HK-2 (cell line): ENCODE measurements at regions not wholly inside any gene's neighbourhood (a gene's known extent, or its start where the extent isn't known, plus 50 kb on each side); places are given as distances from the start of the nearest gene placed in this dataset.
"Not testable (repeated sequence)": the region's sequence is repeated elsewhere in the genome, so short reads cannot be mapped to it uniquely, and the experiment has no call there.

Experiments used
- DNase-seq: peaks from one replicate; pipeline ENCODE4 v3.0.0-alpha.2; 2018; ENCODE audit not compliant: unreplicated experiment

DNA sequence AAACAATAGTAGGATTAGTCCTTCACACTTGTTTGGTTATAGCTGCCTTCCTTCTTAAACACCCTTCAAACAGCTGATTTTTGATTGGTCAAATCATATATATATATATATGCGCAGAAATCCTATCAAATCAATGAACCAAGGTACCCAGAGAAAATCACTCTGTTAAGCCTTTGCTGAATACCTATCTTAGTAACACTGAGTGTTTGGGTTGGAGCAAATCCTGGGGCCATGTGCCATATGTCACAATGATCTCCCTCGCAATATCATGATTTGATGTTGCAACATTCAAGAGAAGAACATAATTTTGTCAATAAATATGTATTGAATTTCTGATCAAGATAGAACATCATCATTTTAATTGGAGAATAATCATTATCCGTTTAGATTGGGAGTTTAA is 795.6 kb downstream of the REEP3 start:
- no peak for DNase-seq

- DNase-seq = no peak
These were observed 799.2 kb downstream of the REEP3 start for GRCh38 chr10:64320448-64320847.

DNA sequence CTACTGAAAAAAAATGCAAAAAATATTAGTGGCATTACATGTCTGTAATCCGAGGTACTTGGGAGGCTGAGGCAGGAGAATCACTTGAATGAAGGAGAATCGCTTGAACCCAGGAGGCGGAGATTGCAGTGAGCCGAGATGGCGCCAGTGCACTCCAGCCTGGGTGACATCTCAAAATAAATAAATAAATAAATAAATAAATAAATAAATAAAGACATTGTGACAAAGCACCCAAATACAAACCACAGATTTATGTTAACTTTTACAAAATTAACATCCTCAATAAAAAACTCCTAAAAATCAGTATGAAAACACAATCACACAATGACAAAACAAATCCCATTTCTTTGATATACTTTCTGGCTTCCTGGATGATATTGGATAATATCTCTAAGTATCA is 808.3 kb downstream of the REEP3 start:
- DNase-seq = no peak

GRCh38 chr10:64332551-64332950 is 811.4 kb downstream of the REEP3 start:
- no peak for DNase-seq

DNA sequence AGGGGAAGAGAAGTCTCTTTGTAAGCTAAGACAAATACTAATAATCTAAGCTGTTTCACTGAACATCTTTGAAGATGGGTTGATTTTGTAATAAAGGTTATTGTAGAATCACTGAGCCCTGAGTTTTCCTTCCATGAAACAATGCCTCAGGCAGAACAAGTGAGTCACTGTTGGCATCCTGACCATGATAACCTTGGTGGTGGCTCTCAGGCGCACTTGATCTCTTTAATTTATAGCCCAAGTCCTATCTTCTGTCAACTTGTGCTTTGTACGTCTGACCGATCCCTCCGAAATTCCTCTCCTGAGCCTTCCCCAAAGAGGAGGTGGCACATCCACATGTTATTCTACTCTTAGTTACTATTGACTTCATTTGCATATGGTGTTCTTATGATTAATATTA is 812.9 kb downstream of the REEP3 start:
- DNase-seq = no peak

GRCh38 chr10:64344211-64344610 is 823.0 kb downstream of the REEP3 start:
- no peak for DNase-seq

DNA sequence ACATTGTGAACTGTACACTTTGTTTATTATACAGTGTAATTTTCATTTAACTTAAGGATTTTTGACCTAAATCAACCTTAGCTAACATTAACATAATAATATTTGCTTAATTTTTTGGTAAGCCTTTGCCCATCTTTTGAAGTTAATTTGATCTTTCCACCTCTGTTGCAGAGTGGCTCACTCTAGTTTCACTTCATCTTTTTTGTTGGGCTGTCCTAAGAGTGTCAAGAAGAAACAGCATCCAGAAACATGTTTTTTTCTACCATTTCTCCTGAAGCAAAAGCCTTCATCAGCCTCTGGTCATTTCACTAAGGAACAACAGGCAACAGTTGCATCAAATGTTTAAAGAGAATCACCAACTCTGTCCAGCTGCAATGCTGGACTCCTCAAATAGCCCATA is 824.7 kb downstream of the REEP3 start:
- no peak for DNase-seq

DNA sequence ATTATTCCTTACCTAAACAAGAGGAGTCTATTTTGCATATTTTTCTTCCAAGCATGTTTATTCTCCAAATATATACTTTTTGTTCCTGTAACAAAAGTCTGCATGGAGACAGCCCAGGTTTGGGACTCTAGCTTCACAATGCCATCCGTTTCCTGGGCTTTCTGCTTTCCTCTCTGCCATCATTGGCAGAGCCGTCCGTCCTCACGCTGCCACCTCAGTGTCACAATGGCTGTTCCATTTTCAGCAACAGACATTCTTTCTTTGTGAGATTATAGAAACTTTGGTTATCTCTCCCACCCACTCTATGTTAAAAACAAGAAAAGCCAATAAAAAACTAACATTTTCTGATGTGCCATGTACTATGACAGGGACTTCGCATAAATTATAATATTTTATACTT is 825.2 kb downstream of the REEP3 start:
- no peak for DNase-seq

DNA sequence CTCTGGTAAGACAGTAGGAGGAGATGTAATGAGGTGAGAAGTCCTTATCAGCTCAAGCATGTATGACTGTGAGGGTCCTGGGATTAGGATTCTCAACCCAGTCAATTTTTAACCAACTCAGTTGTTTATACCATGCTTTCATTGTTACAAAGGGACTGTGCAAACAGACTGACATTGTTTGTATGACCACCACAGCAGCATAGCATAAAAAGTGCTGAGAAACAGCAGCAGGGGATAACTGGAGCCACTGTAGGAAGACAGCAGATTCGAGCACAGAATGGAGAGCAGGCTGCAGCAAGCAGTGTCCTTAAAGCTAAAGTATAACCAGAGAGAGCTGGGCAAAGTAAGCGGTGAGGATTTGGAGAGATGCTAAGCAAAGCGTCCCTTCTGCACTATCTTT is 829.5 kb downstream of the REEP3 start:
- DNase-seq = no peak

- DNase-seq = no peak
These were observed 837.7 kb downstream of the REEP3 start for GRCh38 chr10:64358907-64359306.

DNA sequence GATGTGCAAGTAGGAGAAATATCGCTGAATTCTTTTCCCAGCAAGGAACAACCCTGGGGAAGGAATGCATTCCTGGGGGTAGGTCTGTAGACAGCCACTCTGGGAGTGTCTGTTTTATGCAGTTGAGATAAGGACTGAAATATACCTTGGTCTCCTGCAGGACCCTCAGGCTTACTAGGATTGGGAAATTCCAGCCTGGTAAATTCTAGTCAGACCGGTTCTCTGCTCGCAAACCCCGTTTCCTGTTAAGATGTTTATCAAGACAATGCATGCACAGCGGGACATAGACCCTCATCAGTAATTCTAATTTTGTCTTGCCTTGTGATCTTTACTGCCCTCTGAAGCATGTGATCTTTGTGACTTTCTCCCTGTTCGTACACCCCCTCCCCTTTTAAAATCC is 839.0 kb downstream of the REEP3 start:
- not testable (repeated sequence) for DNase-seq

DNA sequence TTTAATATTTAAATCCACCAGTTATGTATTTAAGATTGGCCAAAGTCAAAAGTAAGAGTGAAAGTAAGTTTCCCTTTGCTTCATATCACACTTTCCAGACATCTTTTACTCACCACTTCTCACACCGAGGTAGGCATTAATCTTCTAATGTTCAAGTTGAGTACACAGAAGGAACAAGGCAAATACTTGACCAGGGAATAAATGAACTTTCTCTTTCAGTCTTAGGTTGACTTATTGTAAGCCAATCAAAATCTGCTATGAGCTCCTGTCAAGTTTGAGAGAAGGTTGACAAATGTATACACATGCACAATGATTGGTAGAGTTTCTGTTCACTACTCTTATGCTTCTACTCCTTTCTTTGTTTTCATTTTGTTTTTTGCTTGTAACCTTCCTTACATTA is 842.5 kb downstream of the REEP3 start:
- DNase-seq = no peak

GRCh38 chr10:64365663-64366062 is 844.5 kb downstream of the REEP3 start:
- DNase-seq = no peak

DNA sequence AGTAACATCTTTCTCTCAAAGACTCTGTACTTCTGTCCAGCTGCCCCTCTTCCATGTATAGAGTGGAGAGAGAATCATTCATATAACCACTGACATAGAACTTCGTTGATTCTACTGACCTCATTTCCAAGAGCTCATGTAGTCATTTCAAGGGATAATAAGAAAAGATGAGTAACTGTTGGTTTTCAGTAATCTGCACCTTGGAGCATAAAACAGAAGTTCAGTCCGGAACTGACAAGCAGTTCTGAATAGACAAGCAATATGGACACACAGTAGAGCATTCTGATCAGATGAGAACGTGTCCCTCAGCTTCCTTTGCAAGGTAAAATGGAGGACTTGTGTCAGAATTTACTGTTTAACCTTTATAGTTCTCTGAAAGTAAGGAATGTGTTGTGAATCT is 847.1 kb downstream of the REEP3 start:
- no peak for DNase-seq

- DNase-seq = no peak
These were observed 848.9 kb downstream of the REEP3 start for GRCh38 chr10:64369885-64370773.

DNA sequence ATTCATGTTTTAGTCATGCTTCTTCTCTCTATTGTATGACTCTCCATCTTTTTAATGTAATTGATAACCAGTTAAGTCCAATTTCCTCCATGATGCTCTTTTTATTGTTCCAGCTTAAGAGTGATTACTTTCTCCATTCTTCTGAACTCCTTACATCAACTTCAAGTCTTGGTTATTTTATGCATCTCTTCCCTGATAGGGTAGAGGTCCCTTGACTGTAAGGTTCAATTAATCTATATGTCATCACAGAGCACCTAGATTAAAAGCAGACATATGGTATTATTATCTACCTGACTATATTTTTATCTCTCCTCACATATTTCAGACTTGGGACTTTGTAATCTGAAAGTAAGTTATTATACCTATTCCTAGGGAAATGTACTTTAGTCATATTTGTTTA is 853.1 kb downstream of the REEP3 start:
- DNase-seq = no peak

DNA sequence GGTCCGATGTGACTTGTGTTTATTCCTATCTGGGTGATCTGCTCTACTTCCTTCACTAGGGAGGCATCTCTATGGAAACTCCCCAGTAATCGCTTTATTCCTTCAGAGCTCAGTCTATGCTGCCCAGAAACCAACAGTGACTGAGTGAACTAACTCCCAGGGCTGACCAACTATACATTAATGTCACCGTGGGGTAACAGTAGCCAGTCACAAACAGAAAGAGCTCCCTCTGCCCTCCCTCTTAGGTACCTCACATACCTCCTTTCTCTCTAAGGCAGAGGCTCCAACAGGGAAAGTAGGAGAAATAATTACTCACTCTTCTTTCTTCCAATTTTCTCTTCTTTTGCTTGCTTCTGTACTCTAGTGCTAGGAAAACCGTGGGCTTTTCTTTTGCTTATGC is 855.0 kb downstream of the REEP3 start:
- no peak for DNase-seq

GRCh38 chr10:64379898-64380297 is 858.7 kb downstream of the REEP3 start:
- DNase-seq = no peak

DNA sequence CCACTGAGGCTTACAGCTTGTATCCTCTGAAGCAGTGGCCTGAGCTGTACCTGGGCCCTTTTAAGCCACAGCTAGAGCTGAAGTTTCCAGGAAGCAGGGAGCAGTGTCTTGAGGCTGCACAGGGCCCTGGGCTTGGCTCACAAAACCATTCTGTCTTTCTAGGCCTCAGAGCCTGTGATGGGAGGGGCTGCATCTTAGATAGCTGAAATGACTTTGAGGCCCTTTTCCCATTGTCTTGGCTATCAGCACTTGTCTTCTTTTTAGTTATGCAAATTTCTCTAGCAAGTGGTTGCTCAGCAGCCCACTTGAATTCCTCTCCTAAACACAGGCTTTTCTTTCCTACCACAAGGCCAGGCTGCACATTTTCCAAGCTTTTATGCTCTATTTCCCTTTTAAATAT is 864.2 kb downstream of the REEP3 start:
- DNase-seq = no peak

- DNase-seq = no peak
These were observed 873.5 kb downstream of the REEP3 start for GRCh38 chr10:64394744-64395143.

GRCh38 chr10:64396105-64396708 is 875.0 kb downstream of the REEP3 start:
- DNase-seq = no peak

- DNase-seq = no peak
These were observed 875.9 kb downstream of the REEP3 start for GRCh38 chr10:64397125-64397524.

GRCh38 chr10:64408391-64409183 is 887.4 kb downstream of the REEP3 start:
- DNase-seq = no peak
